Left lobe of liver (tissue), 2 donors: ENCODE measurements at regions not wholly inside any gene's neighbourhood (a gene's known extent, or its start where the extent isn't known, plus 50 kb on each side); places are given as distances from the start of the nearest gene placed in this dataset.

ENCODE experiments used
- ATAC-seq: fragments of 200-7000 bp; cut with Tn5 transposase; one replicate; pipeline ENCODE4 v1.9.1; 2020; ENCODE audit warnings: mild to moderate bottlenecking, moderate library complexity
- DNase-seq: peaks from one replicate; pipeline ENCODE4 v3.0.0-alpha.2; 2020; ENCODE audit warnings: low spot score
- donor health status: DM: no; HTN: no; CAD: no; lungs with moderate emphysema.
- donor health status: DM: no; HTN: yes; CAD: no.

DNA sequence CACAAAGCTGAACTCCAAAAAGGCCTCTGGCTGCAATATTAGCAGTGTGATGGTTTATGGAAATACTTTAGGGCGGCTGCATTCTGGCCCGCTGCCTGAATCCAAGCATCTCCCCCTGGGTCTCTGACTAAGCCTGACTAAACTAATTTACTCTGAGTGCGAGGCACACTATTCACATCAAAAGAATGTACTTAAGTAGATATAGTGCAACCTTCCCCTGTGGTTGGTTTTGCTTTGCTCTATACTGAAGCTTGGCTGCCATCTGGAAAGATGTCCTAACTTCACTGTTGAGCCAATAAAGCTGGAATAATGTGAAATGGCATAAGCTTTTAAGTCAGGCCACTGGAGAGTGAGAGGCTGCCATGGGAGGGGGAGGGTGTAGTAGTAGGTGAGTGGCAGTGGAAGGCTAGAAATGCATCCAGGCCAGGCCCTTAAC lies 321.6 kb downstream of the AASDHPPT start:
- no peak for DNase-seq
- ATAC-seq = no peak

GRCh38 chr11:106399624-106400023 lies 322.2 kb downstream of the AASDHPPT start:
- ATAC-seq (no peak), DNase-seq (no peak)

GRCh38 chr11:106400949-106401570 lies 323.6 kb downstream of the AASDHPPT start:
- no peak for ATAC-seq

DNA sequence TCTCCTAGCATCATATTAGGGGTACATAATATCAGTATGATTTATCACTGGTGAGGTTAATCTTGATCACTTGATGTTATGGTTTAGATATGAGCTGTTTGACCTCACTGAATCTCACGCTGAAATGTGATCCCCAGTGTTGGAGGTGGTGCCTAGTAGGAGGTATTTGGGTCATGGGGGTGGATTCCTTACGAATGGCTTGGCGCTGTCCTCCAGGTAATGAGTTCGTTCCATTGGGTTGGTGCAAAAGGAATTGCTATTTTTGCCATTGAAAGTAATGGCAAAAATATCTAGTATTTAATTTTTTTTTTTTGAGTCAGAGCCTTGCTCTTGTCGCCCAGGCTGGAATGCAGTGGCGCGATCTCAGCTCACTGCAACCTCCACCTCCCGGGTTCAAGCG lies 326.3 kb downstream of the AASDHPPT start:
- DNase-seq (no peak), ATAC-seq (no peak)

More at GRCh38 chr11:106400949-106401570, 323.6 kb downstream of the AASDHPPT start:
- DNase-seq = no peak

DNA sequence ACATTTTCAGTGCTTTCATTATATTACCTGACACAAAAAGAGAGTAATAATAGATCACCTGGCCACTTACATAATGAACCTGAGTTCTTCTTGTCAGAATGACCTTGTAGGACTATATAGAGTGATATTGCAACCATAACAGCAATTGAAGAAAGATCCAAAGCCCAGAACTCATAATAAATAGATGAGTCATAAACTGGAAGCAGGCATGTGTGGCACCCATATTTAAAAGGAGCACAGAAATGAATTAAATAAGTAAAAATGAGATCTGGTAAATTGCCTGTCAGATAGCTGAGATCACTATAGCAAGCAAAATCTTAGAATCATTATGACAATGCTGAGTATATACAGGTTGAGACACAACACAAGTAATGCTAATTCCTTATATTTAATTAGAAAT lies 331.8 kb downstream of the AASDHPPT start:
- ATAC-seq (no peak), DNase-seq (no peak)

- DNase-seq = no peak
- ATAC-seq = no peak
Observed at GRCh38 chr11:106409671-106410070, 332.2 kb downstream of the AASDHPPT start.

GRCh38 chr11:106410902-106411301 lies 333.4 kb downstream of the AASDHPPT start:
- DNase-seq (no peak), ATAC-seq (no peak)

DNA sequence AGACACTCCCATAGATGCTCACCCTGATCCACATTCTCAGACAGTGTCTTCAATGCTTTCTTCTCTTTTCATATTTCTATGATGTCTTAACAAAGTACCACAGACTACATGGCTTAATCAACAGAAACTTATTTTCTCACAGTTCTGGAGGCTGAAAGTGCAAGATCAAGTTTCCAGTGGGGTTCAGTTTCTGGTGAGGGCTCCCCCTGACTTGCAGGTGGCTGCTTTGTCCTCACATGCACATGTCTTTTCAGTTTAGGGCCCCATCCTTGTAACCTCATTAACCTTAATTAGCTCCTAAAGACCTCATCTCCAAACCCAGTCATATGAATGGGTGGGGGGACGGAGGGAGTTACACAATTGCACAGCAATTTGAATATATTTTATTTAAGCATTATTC lies 335.8 kb downstream of the AASDHPPT start:
- DNase-seq = no peak

DNA sequence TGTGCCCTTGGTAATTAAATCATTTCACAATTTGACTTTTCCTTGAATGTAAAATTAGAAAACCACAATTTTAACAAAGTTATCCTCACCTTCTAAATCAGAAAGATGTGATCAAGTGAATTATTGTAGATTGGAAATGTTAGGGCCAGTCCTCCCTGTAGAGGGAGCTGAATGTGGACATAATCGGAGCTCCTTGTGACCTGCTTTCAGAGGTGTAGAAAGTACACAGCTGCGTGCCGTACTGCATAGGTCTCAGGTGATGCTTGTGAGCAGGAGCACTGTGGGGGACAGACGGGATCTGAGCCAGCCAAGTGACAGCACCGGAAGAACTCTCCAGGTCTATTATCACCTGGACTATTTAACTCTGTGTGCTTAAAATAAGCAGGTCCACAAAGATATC lies 338.0 kb downstream of the AASDHPPT start:
- ATAC-seq = no peak
- DNase-seq = no peak

More for the DNA sequence above, 335.8 kb downstream of the AASDHPPT start:
- ATAC-seq = no peak

DNA sequence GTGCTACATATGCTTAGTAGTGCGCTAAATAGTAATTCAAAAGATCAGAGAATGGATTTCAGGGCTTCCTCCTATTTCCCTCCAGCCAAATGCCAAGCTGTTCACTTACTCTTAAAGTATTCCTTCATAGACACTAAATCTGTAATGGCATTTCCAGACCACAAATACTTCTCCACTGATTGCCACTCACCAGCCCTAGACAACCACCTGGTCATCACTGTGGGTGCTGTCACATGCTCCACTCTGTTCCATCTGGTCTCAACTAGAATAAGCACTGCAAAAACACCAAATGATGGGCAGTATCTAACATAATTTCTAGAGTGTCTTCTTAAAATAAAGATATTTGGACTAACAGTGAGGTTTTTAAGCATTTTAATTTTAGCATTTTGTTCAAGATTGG lies 341.3 kb downstream of the AASDHPPT start:
- DNase-seq = no peak
- ATAC-seq = no peak

DNA sequence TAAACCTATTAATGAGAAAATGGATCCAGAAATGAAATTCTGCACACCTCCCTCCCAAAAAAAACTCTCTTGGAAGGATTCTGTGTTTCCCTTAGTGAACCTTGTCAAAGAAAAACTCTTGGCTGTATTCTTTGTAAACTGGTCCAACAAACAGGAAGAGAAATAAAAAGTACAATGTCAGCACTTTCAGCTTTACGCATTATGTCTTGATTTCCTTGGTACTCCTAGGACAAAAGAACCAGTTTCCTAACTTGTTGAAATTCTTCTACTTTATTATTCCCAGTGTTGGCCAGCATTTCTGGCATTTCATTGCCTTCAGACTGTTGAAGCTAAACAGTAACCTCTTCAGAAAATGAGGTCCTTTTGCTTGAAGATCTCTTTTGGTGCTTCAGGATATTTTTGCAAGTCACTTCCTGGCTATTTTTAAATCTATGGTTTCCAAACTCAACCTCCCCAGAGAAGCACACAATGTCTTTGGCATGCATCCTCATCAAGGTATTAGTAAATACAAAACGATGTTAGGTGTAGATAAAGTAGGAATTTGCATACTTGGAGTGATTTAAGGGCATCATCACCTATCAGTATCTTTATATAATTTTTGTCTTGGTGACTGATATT lies 342.7 kb downstream of the AASDHPPT start:
- DNase-seq (no peak), ATAC-seq (no peak)

DNA sequence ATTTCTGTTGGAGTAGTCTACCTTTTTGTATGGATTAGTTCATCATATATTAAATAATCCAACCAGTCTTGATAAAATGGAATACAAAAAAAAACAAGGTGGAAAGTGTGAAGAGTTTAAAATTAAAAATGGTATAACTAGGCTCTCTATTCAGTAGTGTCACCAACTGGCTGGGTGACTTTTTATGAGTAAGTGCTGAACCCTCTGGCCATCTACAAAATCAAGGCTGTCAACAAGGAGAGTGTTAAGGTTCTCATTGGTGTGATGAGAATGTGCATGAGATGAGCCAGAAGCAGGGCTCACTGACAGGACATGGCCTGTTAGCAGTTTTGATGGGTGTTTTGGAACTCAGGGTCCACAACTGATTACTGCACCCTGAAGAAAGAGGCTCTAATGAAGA lies 343.2 kb downstream of the AASDHPPT start:
- DNase-seq (no peak), ATAC-seq (no peak)

GRCh38 chr11:106421676-106422292 lies 344.3 kb downstream of the AASDHPPT start:
- DNase-seq = no peak
- no peak for ATAC-seq

DNA sequence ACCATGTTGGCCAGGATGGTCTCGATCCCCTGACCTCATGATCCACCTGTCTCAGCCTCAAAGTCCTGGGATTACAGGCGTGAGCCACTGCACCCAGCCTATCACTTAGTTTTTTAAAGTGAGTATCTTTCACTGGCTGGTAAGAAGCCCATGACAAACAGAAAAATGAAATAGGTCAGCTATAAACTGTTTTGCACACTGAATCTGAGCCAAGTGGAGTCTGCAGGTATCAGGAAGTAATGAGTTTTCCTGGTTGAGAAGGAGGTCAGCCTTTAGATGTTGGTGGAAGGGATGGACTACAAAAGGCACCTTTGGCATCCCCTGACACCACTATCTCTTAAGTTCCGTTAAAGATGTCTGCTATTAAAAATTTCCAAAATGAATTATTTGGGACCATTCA lies 345.1 kb downstream of the AASDHPPT start:
- no peak for DNase-seq
- ATAC-seq = no peak

DNA sequence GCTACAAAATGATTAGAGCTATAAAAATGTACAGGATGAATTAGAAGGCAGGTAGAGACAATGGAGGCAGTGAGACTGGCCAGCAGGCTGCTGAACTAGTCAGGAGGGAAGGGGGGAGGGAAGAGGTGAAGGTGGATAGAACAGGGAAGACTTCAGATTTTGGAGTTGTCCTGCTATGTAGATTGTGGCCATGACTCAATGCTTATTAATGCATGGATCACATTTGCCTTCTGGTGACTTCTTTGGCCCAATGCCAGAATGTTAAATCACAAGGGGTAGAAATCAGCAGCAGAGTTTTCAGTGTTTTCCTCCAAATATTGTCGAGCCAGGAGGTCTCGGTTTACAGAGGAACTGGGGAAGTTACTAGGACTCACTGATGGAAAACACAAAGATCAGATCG lies 346.6 kb downstream of the AASDHPPT start:
- ATAC-seq (no peak), DNase-seq (no peak)

DNA sequence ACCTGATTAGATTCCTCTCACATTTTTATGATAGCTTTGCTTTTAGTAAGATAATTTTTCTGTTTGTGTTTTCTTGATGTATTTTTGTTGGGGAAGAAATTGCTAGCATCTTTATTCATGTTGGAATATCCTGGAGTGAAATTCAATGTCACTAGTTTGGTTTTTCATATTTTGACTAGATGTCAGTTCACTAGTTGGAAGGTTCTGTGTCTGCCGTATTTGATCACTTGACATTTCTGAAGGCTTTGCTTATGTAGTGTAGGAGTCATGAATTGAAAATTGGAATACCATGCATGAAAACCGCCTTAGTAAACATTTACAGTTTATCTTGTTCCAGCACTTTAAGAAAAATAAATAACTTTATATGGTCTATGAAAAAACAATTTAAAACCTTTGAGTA lies 348.4 kb downstream of the AASDHPPT start:
- ATAC-seq = no peak
- DNase-seq = no peak

- no peak for ATAC-seq
- no peak for DNase-seq
Observed at GRCh38 chr11:106426696-106427095, 349.2 kb downstream of the AASDHPPT start.

DNA sequence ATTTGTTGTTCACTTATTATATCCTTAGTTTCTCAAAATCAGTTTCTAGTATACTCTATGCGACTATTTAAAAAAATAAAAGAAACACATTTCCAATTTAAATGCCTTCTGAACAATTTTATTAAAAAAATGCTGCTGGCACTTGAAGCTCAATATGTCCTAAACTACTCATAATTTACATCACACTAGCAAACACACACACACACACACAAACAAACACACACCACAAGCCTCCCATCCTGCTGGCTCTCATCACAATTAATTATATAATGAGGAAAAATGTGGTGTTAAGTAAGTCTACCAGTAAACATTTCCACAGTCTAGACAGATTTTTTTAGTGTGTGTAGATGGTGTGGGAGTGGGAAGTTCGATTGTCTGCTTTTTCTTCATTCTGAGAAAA lies 350.3 kb downstream of the AASDHPPT start:
- no peak for ATAC-seq

GRCh38 chr11:106442032-106442431 lies 364.6 kb downstream of the AASDHPPT start:
- DNase-seq = no peak
- ATAC-seq = no peak

More for the DNA sequence above, 350.3 kb downstream of the AASDHPPT start:
- DNase-seq = no peak

DNA sequence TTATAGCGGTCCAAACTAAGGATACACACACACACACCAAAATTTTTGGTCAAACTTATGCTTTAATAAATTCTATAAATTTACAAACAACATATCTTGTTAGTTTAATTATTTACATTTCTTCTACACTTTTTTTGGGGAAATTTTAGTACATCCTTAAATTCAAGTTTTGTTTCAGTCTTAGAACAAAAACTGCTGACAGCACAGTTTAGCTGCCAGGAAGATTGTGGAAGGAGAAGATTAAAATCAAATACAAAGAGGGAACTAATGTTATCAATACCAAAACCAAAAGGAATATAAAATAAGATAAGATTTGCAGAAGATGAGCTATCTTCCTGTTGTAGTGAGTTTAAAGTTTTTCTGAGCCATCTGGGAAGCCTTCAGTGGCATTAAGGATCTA lies 368.8 kb downstream of the AASDHPPT start:
- no peak for ATAC-seq
- DNase-seq = no peak

- no peak for DNase-seq
- no peak for ATAC-seq
Observed at GRCh38 chr11:106446955-106447354, 369.5 kb downstream of the AASDHPPT start.

- no peak for DNase-seq
- no peak for ATAC-seq
Observed at GRCh38 chr11:106447631-106448191, 370.2 kb downstream of the AASDHPPT start.
